Endothelial cell of umbilical vein (primary cell): ENCODE measurements at regions not wholly inside any gene's neighbourhood (a gene's known extent, or its start where the extent isn't known, plus 50 kb on each side); places are given as distances from the start of the nearest gene placed in this dataset.

ENCODE experiments used
- BruUV-seq: library from RNA; stranded (reverse); fragments of 400-500 nt; replicated peaks from 2 replicates; lab custom pipeline; 2021; lab: Mats Ljungman, UMichigan
- CTCF ChIA-PET: fragments of 300-600, 350-600 bp; sonication (Branson Sonifier 250); formaldehyde crosslinking; loops from one replicate; lab custom pipeline; 2021; ENCODE audit warnings: antibody characterized with exemption, inconsistent platforms; lab: Charles Lee
- POLR2A ChIA-PET: fragments of 300-600, 350-600 bp; sonication (Branson Sonifier 250); formaldehyde crosslinking; loops from one replicate; lab custom pipeline; 2021; ENCODE audit warnings: antibody characterized with exemption, inconsistent platforms; lab: Charles Lee
- DNase-seq: peaks from one replicate; pipeline ENCODE4 v3.0.0-alpha.2; 2011; ENCODE audit warnings: low read depth, low spot score
- FAIRE-seq: peaks from 2 replicates; lab custom pipeline; 2011; peaks lifted over from hg19 to GRCh38; lab: Jason Lieb, UNC
- H2AFZ ChIP-seq: 2 replicates; pipeline ENCODE4 v1.6.0; 2012; ENCODE audit warnings: low read depth, low read length, control low read depth, inconsistent platforms
- H3K27ac ChIP-seq: 2 replicates; pipeline ENCODE4 v1.5.1; 2011; ENCODE audit warnings: low read depth, mild to moderate bottlenecking, control low read depth, low read length, moderate library complexity; ENCODE audit not compliant: insufficient read depth
- H3K27me3 ChIP-seq, 2 experiments: 2 replicates each; pipeline versions ENCODE4 v1.6.0 to v1.6.1; 2011; ENCODE audit warnings: low read length in 2 of 2, mixed read lengths in 1 of 2; ENCODE audit not compliant: control insufficient read depth in 2 of 2, insufficient read depth in 2 of 2
- H3K36me3 ChIP-seq, 2 experiments: 2 replicates in 1 of 2; 3 replicates in 1 of 2; pipeline ENCODE4 v1.5.1; 2011; ENCODE audit warnings: low read length in 2 of 2, mild to moderate bottlenecking in 1 of 2, moderate library complexity in 1 of 2; ENCODE audit not compliant: control insufficient read depth in 2 of 2, insufficient read depth in 2 of 2; ENCODE audit errors: extremely low read depth in 1 of 2
- H3K4me1 ChIP-seq: 3 replicates; pipeline ENCODE4 v1.5.1; 2011; ENCODE audit warnings: mild to moderate bottlenecking, low read length; ENCODE audit not compliant: control insufficient read depth, insufficient read depth; ENCODE audit errors: extremely low read depth
- H3K4me2 ChIP-seq: 2 replicates; pipeline ENCODE4 v1.6.1; 2011; ENCODE audit warnings: low read length, control low read depth, mixed read lengths; ENCODE audit not compliant: insufficient read depth
- H3K4me3 ChIP-seq, 3 experiments: fragments of 200-600 bp in 1 of 3; sonication (generic), shearing (Covaris generic) in 1 of 3; replicated peaks in 1 of 3; 2 replicates each; pipeline ENCODE4 v1.5.1; 2011 to 2016; ENCODE audit warnings: control low read depth in 3 of 3, low read length in 3 of 3, mild to moderate bottlenecking in 2 of 3, inconsistent platforms in 1 of 3, low read depth in 1 of 3, moderate library complexity in 1 of 3; ENCODE audit not compliant: insufficient read depth in 1 of 3
- H3K79me2 ChIP-seq: 2 replicates; pipeline ENCODE4 v1.6.0; 2012; ENCODE audit warnings: low read length, inconsistent platforms; ENCODE audit not compliant: control insufficient read depth, insufficient read depth
- H3K9ac ChIP-seq: replicated peaks from 2 replicates; pipeline ENCODE3; 2011; ENCODE audit warnings: low read length, control low read depth; ENCODE audit not compliant: insufficient read depth; ENCODE audit errors: extremely low read depth
- H3K9me1 ChIP-seq: replicated peaks from 3 replicates; pipeline ENCODE4 v1.6.0; 2011; ENCODE audit warnings: mild to moderate bottlenecking, low read length; ENCODE audit not compliant: control insufficient read depth, insufficient read depth; ENCODE audit errors: extremely low read depth
- H3K9me3 ChIP-seq: replicated peaks from 2 replicates; pipeline ENCODE4 v1.5.1; 2012; ENCODE audit warnings: low read length, inconsistent platforms; ENCODE audit not compliant: control insufficient read depth, insufficient read depth
- H4K20me1 ChIP-seq: replicated peaks from 2 replicates; pipeline ENCODE3; 2011; ENCODE audit warnings: mild to moderate bottlenecking, low read length; ENCODE audit not compliant: control insufficient read depth, insufficient read depth; ENCODE audit errors: extremely low read depth
- CTCF ChIP-seq, 2 donors: IDR thresholded peaks; 1 replicate in 1 of 2; 2 replicates in 1 of 2; pipeline ENCODE4 v1.5.1; 2011; ENCODE audit warnings: low read length in 2 of 2, mild to moderate bottlenecking in 2 of 2, moderate library complexity in 2 of 2, control low read depth in 1 of 2, inconsistent platforms in 1 of 2, low read depth in 1 of 2; ENCODE audit not compliant: insufficient read depth in 1 of 2; ENCODE audit errors: extremely low read depth in 1 of 2
- EZH2 ChIP-seq: IDR thresholded peaks from 2 replicates; pipeline ENCODE4 v1.6.1; 2012; ENCODE audit warnings: borderline replicate concordance, low read depth, mild to moderate bottlenecking, moderate library complexity, low read length, inconsistent platforms; ENCODE audit not compliant: severe bottlenecking
- FOS ChIP-seq: IDR thresholded peaks from 2 replicates; pipeline ENCODE4 v1.6.1; 2011; ENCODE audit warnings: mild to moderate bottlenecking, low read length, moderate library complexity, borderline replicate concordance; ENCODE audit not compliant: insufficient read depth
- GATA2 ChIP-seq: IDR thresholded peaks from 2 replicates; pipeline ENCODE4 v1.7.0; 2011; ENCODE audit warnings: low read depth, mild to moderate bottlenecking, moderate library complexity, mixed read lengths, low read length; ENCODE audit not compliant: insufficient read length, insufficient read depth
- JUN ChIP-seq: IDR thresholded peaks from 2 replicates; pipeline ENCODE4 v1.6.1; 2011; ENCODE audit warnings: borderline replicate concordance, low read depth; ENCODE audit not compliant: insufficient read length, insufficient read depth
- MAX ChIP-seq: IDR thresholded peaks from 2 replicates; pipeline ENCODE4 v1.6.1; 2011; ENCODE audit not compliant: insufficient read depth, insufficient read length
- MYC ChIP-seq: IDR thresholded peaks from one replicate; pipeline ENCODE4 v1.6.1; 2011; ENCODE audit warnings: mild to moderate bottlenecking, low read depth, low read length
- POLR2A ChIP-seq: IDR thresholded peaks from 2 replicates; pipeline ENCODE4 v1.6.1; 2012; ENCODE audit warnings: low read depth, mild to moderate bottlenecking, control low read depth, low read length
- POLR2AphosphoS5 ChIP-seq: IDR thresholded peaks from 2 replicates; pipeline ENCODE4 v1.6.1; 2012; ENCODE audit warnings: low read depth, mild to moderate bottlenecking, control low read depth, low read length, moderate library complexity; ENCODE audit not compliant: insufficient read depth
- dilution Hi-C: fragments of 300-500 bp; cut with MboI; formaldehyde crosslinking; loops from one replicate; pipeline ENCODE4 v1.15.0; 2019; ENCODE audit warnings: low sequenced_read_pairs; ENCODE audit not compliant: extremely low pct_ligation_motif_present
- intact Hi-C: fragments of 100-400 bp; cut with micrococcal nuclease; formaldehyde crosslinking; loops from one replicate; pipeline ENCODE4 v1.10.0; 2022

GRCh38 chr2:204268458-204268857 lies 276.8 kb upstream of the PARD3B start:
- H3K27me3 ChIP-seq, result peaks cover 0 to 2% of the 10 kb centered on the region in 2 experiments
- DNase-seq (no peak), FAIRE-seq (no peak)
- H3K27ac ChIP-seq, result no peak overlapping the region
- no peak for TF ChIP-seq MYC
- TF ChIP-seq FOS, result no peak
- TF ChIP-seq GATA2, result no peak
- no peak for TF ChIP-seq EZH2
- TF ChIP-seq MAX, result no peak
- TF ChIP-seq POLR2AphosphoS5, result no peak
- no peak for TF ChIP-seq JUN
- TF ChIP-seq CTCF (IDR thresholded peaks at IDR 0.05; ENCODE audit: extremely low read depth in 1 of 2, insufficient read depth in 1 of 2, low read depth in 1 of 2, low read length in 2 of 2), result no peak
- no peak for TF ChIP-seq POLR2A
- dilution Hi-C loops (no loop called here), intact Hi-C loops (loop anchor here (10.0 kb wide), 1 partner anchor 576 kb away; no protein-coding TSS in a partner anchor)
- H3K9ac ChIP-seq, result no peak overlapping the region
- H3K4me1 ChIP-seq, result no peaks in the 10 kb centered on the region
- no TSS peak for BruUV-seq
- H3K79me2 ChIP-seq, result no peaks in the 10 kb centered on the region
- H2AFZ ChIP-seq, result no peak overlapping the region
- ChIA-PET CTCF (interaction anchor here (0.6 kb wide), 1 partner anchor 9 kb away, joined by 3 read pairs; no protein-coding TSS in a partner anchor), POLR2A (no interaction called here)
- no peak overlapping the region for H3K4me2 ChIP-seq
- H4K20me1 ChIP-seq, result no peaks in the 10 kb centered on the region
- no peak overlapping the region for H3K4me3 ChIP-seq
- H3K9me1 ChIP-seq, result no peaks in the 10 kb centered on the region
- H3K36me3 ChIP-seq, result no peaks in the 10 kb centered on the region
- no peaks in the 10 kb centered on the region for H3K9me3 ChIP-seq
